MCF 10A (cell line): ENCODE measurements at regions not wholly inside any gene's neighbourhood (a gene's known extent, or its start where the extent isn't known, plus 50 kb on each side); places are given as distances from the start of the nearest gene placed in this dataset.
A peak's percentile ranks its signal among the peaks of the same experiment; 100 is the strongest.

ENCODE experiments used
- BruUV-seq: library from RNA; stranded (reverse); fragments of 400-500 nt; replicated peaks from 2 replicates; lab custom pipeline; 2021; lab: Mats Ljungman, UMichigan
- CTCF ChIA-PET: fragments of 300-600 bp; sonication (Branson Sonifier 250); formaldehyde crosslinking; extraction: SDS; loops from one replicate; lab custom pipeline; 2021; ENCODE audit warnings: antibody characterized with exemption, inconsistent platforms; lab: Yijun Ruan, JAX
- POLR2A ChIA-PET: fragments of 300-600, 350-650 bp; sonication (Branson Sonifier 250); formaldehyde crosslinking; extraction: SDS; loops from one replicate; lab custom pipeline; 2020; ENCODE audit warnings: antibody characterized with exemption, inconsistent platforms; lab: Yijun Ruan, JAX
- DNase-seq: peaks from one replicate; pipeline ENCODE4 v3.0.0-alpha.2; 2018; ENCODE audit not compliant: unreplicated experiment
- H3K27ac Mint-ChIP-seq: one replicate; pipeline ENCODE4 v1.8.0; 2022; ENCODE audit warnings: mild to moderate bottlenecking, low read depth, mixed read lengths; ENCODE audit not compliant: unreplicated experiment
- H3K27me3 Mint-ChIP-seq: one replicate; pipeline ENCODE4 v1.8.0; 2022; ENCODE audit warnings: mixed read lengths; ENCODE audit not compliant: insufficient read depth, unreplicated experiment
- H3K36me3 Mint-ChIP-seq: one replicate; pipeline ENCODE4 v1.8.0; 2022; ENCODE audit warnings: mild to moderate bottlenecking, moderate library complexity, mixed read lengths; ENCODE audit not compliant: insufficient read depth, unreplicated experiment
- H3K4me1 Mint-ChIP-seq: one replicate; pipeline ENCODE4 v1.8.0; 2022; ENCODE audit warnings: mixed read lengths; ENCODE audit not compliant: insufficient read depth, unreplicated experiment
- H3K4me3 Mint-ChIP-seq: one replicate; pipeline ENCODE4 v1.8.0; 2022; ENCODE audit warnings: mild to moderate bottlenecking, moderate library complexity, mixed read lengths; ENCODE audit not compliant: unreplicated experiment
- H3K9me3 Mint-ChIP-seq: one replicate; pipeline ENCODE4 v1.8.0; 2022; ENCODE audit warnings: mixed read lengths; ENCODE audit not compliant: unreplicated experiment
- intact Hi-C: fragments of 100-400 bp; cut with micrococcal nuclease; formaldehyde crosslinking; loops from 2 replicates; pipeline ENCODE4 v1.14.1; 2022
- TF ChIP-seq, protein P1 (sequence below): fragments of 200-600 bp; IDR thresholded peaks from one replicate; pipeline ENCODE4 v1.8.0; 2022; ENCODE audit warnings: antibody characterized with exemption, mild to moderate bottlenecking; ENCODE audit not compliant: unreplicated experiment

DNA sequence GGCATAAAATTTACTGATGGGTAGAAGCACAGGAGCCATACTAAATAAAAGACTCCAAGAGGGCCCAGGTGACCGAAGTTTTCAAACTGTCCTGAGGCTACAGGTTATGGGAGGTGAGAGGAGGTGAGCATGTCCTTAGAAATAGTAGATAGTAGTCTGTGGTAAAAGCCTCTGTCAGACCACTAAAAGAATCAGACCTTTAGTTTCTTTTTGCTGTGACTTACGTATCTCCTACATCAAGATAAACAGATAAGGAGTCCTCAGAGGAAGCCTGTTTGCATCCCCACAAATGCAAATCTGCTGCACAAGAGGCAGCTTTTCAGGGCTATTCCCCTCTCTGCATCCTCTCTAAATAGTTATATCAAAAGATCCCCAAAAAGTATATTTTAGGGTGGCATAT lies 711.6 kb upstream of the SLITRK6 start:
- ChIA-PET CTCF (no interaction called here), POLR2A (no interaction called here)
- BruUV-seq: no TSS peak
- H3K27ac Mint-ChIP-seq: no peak overlapping the region
- intact Hi-C loops: no loop called here
- H3K36me3 Mint-ChIP-seq: no peaks in the 10 kb centered on the region
- no peaks in the 10 kb centered on the region for H3K9me3 Mint-ChIP-seq
- no peak overlapping the region for H3K4me3 Mint-ChIP-seq
- DNase-seq: no peak
- H3K4me1 Mint-ChIP-seq: no peaks in the 10 kb centered on the region
- TF ChIP-seq, protein P1, sequence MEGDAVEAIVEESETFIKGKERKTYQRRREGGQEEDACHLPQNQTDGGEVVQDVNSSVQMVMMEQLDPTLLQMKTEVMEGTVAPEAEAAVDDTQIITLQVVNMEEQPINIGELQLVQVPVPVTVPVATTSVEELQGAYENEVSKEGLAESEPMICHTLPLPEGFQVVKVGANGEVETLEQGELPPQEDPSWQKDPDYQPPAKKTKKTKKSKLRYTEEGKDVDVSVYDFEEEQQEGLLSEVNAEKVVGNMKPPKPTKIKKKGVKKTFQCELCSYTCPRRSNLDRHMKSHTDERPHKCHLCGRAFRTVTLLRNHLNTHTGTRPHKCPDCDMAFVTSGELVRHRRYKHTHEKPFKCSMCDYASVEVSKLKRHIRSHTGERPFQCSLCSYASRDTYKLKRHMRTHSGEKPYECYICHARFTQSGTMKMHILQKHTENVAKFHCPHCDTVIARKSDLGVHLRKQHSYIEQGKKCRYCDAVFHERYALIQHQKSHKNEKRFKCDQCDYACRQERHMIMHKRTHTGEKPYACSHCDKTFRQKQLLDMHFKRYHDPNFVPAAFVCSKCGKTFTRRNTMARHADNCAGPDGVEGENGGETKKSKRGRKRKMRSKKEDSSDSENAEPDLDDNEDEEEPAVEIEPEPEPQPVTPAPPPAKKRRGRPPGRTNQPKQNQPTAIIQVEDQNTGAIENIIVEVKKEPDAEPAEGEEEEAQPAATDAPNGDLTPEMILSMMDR: no peak
- H3K27me3 Mint-ChIP-seq: no peaks in the 10 kb centered on the region

DNA sequence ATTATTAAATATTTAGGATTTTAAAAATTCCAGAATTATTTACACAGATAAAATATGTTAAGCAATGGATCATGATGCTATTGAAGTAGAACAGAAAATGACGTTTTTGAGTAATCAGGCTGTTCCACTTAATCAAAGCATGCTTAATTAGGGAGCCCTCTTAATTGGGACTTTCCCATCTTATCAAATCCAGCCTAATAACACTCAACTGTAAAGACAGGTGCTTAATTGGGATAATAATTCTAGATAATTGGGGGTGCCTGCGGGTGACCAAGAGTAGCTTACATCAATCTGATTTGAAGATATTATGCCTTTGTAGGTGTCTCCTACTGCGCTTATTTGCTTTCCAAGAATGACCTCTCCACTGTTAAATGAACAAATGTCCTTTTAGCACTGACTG lies 742.2 kb upstream of the SLITRK6 start:
- TF ChIP-seq, protein P1: no peak
- CTCF ChIA-PET: interaction anchor here (0.7 kb wide), 1 partner anchor 1498 kb away, joined by 7 read pairs; no protein-coding TSS in a partner anchor
- Mint-ChIP-seq H3K4me1 (no peaks in the 10 kb centered on the region), H3K4me3 (no peak overlapping the region), H3K9me3 (no peaks in the 10 kb centered on the region), H3K36me3 (no peaks in the 10 kb centered on the region), H3K27ac (no peak overlapping the region), H3K27me3 (no peaks in the 10 kb centered on the region)
- no TSS peak for BruUV-seq
- DNase-seq: no peak
- POLR2A ChIA-PET: no interaction called here
- intact Hi-C loops: no loop called here

DNA sequence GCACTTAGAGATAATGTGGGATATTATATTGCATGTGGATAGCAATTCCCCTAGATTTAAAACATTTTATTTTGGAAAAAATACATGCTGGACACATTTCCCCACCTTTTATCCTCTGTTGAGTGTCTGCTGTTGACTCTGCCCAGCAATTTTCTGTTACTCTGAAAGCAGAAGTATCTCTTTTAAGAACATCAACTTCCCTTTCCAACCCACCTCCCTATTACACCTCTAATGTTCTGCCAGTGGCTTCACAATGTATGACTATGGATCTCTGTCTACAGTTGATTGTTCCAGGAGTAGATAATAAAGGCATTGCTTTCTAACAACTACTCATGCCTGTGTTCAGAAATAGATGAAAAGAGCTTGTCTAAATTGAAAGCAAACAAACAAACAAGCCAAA lies 754.8 kb upstream of the SLITRK6 start:
- intact Hi-C loops: no loop called here
- Mint-ChIP-seq H3K4me1 (no peaks in the 10 kb centered on the region), H3K9me3 (peaks cover 7% of the 10 kb centered on the region), H3K4me3 (no peak overlapping the region), H3K27me3 (no peaks in the 10 kb centered on the region), H3K27ac (no peak overlapping the region), H3K36me3 (no peaks in the 10 kb centered on the region)
- CTCF ChIA-PET: no interaction called here
- POLR2A ChIA-PET: no interaction called here
- TF ChIP-seq, protein P1: no peak
- DNase-seq: no peak
- BruUV-seq: no TSS peak

DNA sequence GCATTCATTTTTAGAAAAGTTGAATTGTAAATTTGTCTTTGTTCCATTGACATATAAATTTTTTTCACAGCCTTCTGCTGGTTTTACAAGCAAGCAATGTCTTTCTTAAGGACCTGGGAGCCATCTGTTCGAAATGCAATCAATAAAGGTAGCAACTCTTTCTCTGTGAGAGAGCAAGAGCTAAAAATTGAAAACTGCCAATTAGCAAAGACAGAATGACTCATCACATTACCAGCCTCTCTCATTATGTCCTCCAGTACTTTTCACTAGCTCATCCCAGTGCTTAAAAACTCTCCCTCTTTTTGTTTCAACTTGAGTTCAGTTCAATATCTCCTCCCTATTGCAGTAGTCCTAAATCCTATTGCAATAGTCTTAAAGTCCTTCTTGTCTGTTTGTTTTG lies 760.7 kb upstream of the SLITRK6 start:
- ChIA-PET POLR2A (no interaction called here), CTCF (no interaction called here)
- peak overlapping the region; percentile 46 for H3K27ac Mint-ChIP-seq

More for the DNA sequence above, 760.7 kb upstream of the SLITRK6 start:
- BruUV-seq: no TSS peak
- DNase-seq: no peak
- Mint-ChIP-seq H3K36me3 (no peaks in the 10 kb centered on the region), H3K27me3 (no peaks in the 10 kb centered on the region), H3K4me3 (no peak overlapping the region), H3K4me1 (peaks cover 12% of the 10 kb centered on the region), H3K9me3 (no peaks in the 10 kb centered on the region)
- TF ChIP-seq, protein P1: no peak
- intact Hi-C loops: no loop called here
